NCI-H2171 (cell line): ENCODE measurements at regions not wholly inside any gene's neighbourhood (a gene's known extent, or its start where the extent isn't known, plus 50 kb on each side); places are given as distances from the start of the nearest gene placed in this dataset.
"Not testable (repeated sequence)": the region's sequence is repeated elsewhere in the genome, so short reads cannot be mapped to it uniquely, and the experiment has no call there.

Experiments
- DNase-seq: peaks from one replicate; lab custom pipeline; 2025; lab: John Stamatoyannopoulos, UW

GRCh38 chr6:16039892-16040627 lies 88.8 kb upstream of the MYLIP start:
- DNase-seq, result not testable (repeated sequence)

- no peak for DNase-seq
These were observed 89.9 kb upstream of the MYLIP start for GRCh38 chr6:16038938-16039337.

DNA sequence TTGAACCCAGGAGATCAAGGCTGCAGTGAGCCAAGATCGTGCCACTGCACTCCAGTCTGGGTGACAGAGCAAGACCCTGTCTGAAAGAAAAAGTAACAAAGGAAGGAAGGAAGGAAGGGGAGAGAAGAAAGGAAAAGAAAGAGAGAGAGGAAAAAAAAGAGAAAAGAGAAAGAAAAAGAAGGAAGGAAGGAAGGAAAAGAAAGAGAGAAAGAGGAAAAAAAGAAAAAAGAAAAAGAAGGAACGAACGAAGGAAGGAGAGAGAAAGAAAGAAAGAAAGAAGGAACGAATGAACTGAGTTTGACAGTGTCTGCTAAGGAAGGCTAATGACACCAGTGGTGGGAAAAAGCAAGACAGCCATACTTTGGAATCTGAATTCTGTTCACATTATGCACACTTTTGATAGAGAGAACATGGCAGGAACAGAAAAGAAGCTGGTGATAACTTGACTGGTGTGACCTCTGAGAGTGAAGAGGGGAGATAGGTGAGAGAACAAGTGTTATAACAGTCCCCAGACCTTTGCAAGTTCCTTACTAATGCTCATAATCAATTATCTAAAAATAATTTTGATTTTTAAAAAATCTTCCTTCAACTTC lies 93.3 kb upstream of the MYLIP start:
- DNase-seq, result no peak

GRCh38 chr6:16033214-16033613 lies 95.7 kb upstream of the MYLIP start:
- no peak for DNase-seq

- no peak for DNase-seq
These were observed 97.5 kb upstream of the MYLIP start for GRCh38 chr6:16031278-16031981.

- DNase-seq, result no peak
These were observed 99.9 kb upstream of the MYLIP start for GRCh38 chr6:16028966-16029365.

- no peak for DNase-seq
These were observed 108.6 kb upstream of the MYLIP start for GRCh38 chr6:16020259-16020658.

DNA sequence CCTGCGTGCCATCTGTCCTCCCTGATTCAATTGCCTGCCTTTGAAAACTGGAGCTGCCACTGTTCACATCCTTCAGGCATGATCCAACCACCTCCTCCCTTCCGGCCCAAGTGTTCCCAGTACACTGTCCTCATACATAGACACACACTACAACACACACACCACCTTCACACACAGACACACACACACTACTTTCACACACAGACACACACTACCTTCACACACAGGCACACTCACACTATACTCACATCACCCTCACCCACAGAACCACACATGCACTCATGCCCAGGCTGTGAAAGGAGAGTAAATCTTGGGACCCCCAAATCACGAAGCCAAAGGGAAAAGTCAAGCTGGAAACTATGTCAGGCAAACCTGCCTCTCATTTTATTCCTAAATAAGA lies 109.4 kb upstream of the MYLIP start:
- peak; percentile 33 for DNase-seq

DNA sequence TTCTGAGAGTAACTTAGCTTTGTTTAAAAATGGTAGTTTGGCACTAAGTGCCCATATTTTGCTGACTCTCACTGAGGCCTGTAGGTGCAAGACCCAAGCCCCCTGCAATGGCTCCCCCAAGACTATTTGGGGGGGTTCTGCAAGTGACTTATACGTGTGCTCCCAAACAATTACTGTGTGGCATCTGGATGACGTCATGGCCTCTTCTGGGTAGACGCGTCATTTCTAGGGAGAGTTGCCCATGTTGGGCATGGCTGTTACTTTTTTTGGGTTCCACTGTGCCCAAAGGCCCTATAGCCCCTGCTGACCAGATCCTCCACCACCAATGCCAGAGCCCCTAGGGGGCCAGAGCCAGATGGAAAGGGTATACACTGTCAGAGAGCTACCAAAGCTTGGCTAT lies 110.3 kb upstream of the MYLIP start:
- DNase-seq, result no peak

DNA sequence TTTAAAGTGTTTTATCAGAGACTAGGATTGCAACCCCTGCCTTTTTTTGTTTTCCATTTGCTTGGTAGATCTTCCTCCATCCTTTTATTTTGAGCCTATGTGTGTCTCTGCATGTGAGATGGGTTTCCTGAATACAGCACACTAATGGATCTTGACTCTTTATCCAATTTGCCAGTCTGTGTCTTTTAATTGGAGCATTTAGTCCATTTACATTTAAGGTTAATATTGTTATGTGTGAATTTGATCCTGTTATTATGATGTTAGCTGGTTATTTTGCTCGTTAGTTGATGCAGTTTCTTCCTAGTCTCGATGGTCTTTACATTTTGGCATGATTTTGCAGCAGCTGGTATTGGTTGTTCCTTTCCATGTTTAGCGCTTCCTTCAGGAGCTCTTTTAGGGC lies 114.6 kb upstream of the MYLIP start:
- not testable (repeated sequence) for DNase-seq

GRCh38 chr6:16007146-16007545 lies 121.7 kb upstream of the MYLIP start:
- no peak for DNase-seq

DNA sequence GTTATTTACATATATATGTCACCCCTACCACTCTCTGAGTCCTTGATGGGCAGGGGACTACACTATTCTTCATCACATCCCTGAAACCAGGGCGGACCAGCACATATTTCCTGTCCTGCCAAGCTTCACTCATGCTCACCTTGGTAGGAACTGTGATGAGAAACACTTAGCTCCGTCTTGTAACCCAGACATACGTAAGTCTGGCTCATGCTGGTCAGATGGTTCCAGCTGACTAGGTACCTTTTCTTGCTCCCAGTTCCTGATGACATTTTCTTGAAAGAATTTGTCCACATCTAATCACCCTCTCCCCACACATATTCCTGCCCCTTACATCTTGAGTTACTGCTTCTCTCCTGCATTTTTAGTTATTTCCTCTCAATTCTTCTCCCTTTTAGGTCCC lies 122.2 kb upstream of the MYLIP start:
- no peak for DNase-seq

DNA sequence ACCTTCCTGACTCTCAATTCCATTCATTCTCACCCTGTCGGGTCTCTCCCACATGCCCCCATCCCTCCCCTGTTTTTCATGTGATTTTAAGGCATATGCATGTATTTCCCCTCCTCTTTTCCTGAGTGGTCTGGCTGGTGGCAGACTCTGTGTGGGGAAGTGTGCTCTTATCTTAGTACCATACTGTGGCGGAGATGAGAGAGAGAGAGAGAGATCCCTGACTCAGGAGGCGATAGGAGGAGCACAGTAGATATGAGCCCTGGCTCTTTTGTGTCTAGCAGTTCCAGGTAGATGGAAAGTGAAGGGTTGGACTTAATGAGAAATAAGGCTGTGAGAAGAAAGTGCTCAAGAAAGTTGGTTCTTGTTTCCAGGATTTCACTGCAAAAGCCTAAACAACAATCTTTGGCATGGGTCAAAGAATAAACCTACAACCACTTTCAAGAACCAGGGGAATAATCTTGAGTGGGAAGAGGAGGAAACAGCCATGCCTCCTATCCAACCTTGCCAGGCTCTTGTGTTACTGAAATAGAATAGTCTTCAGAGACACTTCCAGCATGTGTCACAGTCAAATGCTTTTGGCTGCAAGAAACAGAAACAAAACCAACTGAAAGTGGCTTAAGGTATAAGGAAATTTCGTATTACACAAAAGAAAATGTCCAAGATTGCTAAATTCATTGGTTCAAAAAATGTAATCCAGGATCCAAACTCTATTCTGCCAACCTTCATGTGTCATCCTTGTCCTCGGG lies 123.8 kb upstream of the MYLIP start:
- DNase-seq, result no peak

DNA sequence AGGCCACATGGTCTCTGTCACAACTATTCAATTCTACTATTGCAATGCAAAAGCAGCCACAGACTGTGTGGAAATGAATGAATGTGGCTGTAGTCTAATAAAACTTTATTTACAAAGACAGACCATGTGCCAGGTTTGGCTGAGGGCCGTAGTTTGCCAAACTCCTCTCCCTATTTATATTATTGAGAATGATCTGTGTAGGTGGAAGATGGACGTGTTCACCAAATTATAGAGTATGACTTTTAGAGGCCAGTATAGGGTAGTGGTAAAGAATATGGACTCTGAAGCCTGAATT lies 125.7 kb upstream of the MYLIP start:
- DNase-seq, result no peak

DNA sequence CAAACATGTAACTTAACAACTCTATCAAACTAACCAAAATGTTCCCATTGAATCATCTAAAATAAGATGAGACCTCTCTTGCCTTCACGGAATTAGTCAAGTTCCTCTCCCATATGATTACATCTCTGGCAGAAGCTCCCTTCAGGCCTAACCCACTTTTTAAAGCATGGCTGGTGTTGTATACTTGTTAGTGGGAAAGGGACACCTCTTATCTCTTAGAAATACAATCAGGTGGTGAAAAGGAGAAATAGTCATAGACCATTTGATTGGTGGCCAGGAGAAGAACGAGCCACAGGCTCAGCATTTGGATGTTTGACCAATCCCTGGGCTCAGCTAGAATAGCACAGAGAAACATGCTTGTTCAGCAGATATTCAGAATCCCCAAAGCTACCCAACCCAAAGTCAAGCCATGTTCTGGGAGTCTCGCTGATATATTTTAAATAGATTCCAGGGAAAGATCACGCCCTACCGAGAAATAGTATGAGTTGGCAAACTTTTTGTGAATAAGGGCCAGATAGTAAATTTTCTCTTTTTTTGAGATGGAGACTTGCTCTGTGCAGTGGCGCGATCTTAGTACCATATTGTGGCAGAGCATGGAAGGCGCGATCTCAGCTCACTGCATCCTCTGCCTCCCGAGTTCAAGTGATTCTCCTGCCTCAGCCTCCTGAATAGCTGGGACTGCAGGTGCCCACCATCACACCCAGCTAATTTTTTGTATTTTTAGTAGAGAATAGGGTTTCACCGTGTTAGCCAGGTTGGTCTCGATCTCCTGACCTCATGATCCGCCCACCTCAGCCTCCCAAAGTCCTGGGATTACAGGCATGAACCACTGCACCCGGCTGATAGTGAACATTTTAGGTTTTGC lies 126.3 kb upstream of the MYLIP start:
- DNase-seq, result no peak

DNA sequence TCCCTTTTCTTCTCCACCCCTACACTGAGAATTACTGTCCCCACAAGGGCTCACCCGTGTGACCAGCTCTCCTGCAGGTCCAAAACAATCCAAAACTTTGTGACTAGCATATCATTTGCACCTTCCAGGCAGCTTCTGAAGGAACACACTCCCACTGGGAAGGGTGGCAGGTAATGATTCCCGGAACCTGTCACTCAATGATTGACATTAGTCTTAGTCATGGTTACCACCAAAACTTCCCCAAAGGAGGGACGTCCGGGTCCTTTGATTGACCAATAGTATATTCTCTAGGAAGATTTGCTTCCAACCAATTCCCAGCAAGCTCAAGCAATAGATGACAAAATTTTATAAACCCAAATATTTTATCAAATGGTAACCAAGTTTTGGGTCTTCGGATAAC lies 127.7 kb upstream of the MYLIP start:
- no peak for DNase-seq

- no peak for DNase-seq
These were observed 129.7 kb upstream of the MYLIP start for GRCh38 chr6:15999201-15999600.

- DNase-seq, result no peak
These were observed 131.1 kb upstream of the MYLIP start for GRCh38 chr6:15997586-15998388.

DNA sequence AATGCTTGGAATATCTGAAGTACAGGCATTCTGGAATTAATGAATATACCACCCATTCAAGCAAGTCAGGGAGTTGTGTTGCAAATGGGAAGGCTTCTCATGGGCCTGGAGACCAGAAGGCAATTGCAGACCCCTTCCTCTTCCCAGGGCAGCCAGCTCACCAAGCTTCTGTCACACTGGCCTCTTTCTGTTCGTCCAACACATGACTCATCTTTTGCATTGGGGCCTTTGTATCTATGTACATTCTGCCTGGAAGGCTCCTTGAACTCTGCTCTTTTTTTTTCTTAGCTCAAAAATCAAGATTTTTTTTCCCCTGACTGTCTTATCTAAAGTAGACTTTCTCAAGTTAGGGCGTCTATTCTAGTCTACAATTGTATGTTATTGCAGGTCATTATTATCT lies 132.9 kb upstream of the MYLIP start:
- DNase-seq, result no peak

DNA sequence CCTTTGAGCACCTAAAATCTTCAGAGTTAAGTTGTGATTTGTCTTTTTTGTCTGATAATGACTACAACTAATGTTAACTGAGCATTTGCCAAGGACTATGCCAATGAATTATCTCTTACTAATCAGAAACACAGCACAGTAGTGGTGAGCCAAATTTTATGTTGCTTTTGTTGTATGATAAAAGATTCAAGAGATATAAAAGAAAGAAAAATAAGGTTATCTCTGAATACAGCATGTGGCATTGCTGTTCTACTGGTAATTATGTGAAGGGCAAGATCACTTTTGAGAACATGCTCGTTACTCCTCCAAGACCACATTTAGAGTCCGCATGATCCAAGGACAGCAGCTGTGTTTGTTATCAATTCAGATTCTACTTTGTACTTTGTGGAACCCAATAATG lies 133.4 kb upstream of the MYLIP start:
- DNase-seq, result no peak

- no peak for DNase-seq
These were observed 133.9 kb upstream of the MYLIP start for GRCh38 chr6:15994814-15995459.
